NCI-H2081 (cell line): ENCODE measurements at regions not wholly inside any gene's neighbourhood (a gene's known extent, or its start where the extent isn't known, plus 50 kb on each side); places are given as distances from the start of the nearest gene placed in this dataset.

ENCODE experiments used
- DNase-seq, 2 experiments: peaks; one replicate each; lab custom pipeline; 2025; lab: John Stamatoyannopoulos, UW

DNA sequence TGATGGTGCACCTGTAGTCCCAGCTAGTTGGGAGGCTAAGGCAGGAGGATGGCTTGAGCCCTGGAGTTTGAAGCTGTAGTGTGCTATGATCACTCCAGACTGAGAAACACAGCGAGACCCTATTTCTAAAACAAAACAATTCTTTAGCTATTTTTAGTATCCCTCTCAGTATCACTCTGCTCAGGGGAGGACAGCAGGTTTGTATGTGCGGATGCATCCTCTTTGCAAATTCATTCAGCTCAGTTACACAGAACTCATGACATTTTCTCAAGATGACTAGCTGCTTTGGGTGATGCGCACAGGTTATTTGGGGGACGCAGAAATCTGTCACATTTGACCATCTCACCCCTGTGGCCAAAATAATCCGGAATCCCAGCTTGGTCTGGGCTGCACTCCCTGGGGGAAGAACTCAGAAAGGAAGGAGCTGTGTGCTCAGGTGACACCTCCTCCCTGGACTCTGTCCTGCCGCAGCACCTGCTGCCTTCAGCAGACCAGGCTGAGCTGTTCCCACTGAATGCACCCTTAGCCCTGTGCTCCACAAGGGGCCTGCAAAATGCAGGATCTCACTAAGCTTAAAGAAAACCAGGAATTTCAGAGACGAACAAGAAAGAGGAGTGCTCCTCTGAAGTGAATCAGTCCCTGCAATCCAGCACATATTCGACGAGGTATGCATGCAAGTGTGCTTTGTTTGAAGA lies 89.5 kb upstream of the PGBD5 start:
- DNase-seq = no peak

DNA sequence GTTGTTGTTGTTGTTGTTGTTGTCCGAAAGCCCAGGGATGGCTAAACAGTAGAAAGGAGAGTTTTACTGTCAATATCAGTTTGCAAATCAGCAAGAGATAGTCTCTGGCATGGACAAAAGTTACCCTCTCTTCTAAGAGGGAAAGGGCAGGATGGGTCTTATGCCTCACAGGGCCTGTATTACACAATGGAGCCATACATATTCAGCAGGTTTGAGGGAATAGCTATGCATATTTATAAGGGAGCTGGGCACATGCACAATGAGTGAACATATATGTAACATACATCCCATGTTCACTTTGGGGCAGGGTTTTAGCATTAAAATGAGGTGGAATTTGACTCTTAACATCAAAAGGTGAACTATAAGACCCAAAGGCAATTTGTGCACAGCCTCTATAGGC lies 84.4 kb upstream of the PGBD5 start:
- no peak for DNase-seq

DNA sequence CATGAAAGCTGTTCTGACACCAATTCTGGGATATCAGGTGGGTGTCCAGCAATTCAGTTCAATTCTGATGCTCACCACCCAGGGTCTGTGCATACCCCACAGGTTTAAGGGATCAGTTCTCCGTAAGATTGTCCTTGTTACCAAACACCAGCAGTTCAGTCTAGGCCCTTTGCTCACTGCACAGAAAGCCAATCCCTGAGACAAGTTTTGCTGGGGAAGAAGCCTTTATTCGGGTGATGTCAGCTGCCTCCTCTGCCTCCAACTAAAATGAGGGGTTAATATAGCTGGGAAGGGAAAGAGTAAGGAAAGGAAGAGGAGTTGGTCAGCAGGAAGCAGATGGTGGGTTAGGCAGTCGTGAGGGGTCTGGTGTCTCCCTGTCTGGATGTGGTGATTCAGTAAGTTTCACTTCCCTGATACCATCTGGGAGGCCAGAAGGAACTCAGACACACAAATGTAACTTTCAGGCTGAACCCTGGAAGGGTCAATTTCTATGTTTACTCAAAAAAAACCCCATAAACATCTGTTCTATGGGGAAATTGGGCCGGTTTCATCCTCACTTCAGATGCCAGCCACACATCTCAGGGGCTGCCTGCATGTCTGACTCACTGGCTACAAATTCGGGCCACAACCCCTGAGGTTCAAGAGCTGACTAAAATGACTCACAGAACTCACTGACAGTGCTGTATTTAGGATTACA lies 83.3 kb upstream of the PGBD5 start:
- no peak for DNase-seq

DNA sequence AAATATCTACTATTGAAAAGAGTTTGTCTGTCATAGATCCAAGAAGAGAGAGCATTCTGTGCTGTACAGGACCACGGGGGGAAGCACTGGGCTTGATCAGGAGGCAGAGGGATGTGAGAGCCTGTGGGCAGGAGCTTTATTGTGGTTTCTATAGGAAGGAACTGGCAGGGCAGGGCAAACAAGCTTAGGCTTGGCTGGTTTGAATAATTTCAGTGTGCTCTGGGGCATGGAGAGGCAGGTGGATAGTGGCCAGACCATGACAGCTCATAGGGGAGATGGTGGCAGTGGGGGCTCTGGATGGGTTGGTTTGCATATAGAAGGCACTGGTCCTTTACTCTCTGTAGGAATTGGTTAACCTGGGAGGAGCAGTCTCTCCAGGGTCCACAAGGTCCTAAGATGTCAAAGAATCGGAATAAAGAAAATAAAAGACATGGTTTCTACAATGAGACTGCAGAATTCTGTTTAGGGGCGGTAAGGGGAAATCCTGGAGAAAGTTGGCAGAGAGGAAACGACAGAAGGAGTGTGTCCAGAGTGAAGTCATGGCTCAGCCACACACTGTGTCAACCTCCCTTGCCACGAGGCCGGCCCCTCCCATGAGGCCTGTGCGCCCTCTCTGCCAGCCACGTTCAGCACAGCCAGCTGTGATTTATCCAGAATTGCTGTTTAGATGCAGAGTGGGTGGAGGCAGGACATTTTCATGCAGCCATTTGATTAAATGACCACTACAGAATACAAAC lies 81.7 kb upstream of the PGBD5 start:
- DNase-seq = no peak

DNA sequence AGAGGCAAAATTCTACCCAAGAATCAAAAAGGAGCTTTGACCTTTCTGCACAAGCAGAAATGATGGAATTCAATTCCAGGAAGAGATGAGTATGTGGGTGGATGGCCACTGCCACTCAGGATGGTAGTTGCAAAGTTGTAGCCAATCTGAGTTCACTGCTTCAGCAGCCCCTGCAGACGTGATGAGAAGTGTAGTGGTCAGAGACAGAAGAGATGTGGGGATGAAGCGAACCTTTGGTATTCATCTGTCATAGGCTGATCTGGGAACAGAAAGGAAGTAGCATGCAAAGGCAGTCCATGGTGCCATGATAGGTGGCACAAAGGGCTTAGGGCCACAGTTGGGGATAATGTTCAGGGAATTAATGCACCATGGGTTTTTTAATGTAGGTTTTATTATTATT lies 81.1 kb upstream of the PGBD5 start:
- no peak for DNase-seq

DNA sequence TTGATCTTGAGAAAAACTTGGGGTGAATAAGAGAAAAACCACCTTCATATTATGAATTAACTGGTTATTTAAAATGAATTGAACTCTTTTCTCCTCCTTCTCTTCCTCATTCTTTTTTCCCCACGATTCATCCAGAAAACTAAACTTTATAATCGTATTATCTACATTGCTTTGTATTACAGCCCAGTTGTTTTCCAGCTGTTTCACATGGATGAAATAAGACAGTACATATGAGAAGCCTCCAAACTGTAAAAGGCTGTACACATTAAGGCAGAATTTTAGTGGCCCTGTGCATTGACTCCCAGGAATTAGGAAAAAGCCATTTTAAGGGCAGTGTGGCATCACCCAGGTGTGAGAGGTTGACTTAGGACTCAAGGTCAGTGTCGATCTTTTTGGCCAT lies 80.3 kb upstream of the PGBD5 start:
- no peak for DNase-seq

DNA sequence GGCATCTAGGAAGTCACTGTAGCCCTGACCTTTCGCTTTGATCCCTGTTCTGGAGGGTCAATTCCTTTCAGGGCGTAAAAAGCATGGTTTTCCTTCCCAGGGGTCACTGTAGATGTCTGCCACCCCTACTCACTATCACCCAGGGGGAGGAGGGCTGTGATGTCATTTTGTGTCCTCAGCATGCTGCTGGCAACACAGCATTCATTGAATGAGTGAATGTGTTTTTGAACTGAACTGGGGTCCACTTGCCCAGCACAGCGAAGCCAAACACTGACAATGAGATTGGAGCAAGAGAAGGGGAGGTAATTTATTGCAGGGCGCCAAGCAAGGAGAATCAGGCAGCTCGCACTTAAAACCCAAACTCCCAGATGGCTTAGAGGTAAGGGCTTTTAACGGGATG lies 78.2 kb upstream of the PGBD5 start:
- DNase-seq = no peak

DNA sequence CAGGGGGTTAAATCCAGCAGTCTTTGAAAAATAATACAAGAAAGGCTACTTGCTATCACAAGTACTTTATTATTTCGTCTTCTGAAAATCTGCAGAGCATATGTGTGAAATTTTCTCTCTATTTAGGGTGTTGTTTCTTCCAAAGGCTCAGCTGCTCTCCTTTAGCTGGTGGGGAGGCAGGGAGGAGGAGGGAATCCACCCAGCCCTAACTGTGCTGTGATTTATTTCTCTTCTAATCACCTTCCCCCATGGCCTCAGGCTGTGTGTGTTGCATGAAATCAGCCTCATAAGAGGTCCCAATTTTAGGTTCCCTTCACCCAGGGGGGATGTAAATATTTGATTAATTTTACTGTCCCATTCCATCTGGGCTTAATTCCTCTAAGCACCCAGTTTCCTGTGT lies 77.6 kb upstream of the PGBD5 start:
- peak; percentile 40 to 61 for DNase-seq

DNA sequence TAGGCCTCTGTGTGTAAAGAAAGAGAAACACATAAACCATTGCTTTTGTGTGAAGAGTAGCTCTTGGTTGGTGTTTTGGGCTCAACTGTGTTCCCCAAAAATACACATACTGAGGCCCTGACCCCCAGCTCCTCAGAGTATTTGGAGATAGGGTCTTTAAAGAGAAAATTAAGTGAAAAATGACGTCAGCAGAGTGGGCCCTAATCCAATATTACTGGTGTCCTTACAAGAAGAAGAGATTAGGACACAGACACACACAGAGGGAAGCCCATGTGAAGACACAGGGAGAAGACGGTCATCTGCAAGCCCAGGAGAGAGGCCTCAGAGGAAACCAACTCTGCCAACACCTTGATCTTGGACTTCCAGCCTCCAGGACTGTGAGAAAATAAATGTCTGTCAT lies 76.9 kb upstream of the PGBD5 start:
- DNase-seq = no peak

DNA sequence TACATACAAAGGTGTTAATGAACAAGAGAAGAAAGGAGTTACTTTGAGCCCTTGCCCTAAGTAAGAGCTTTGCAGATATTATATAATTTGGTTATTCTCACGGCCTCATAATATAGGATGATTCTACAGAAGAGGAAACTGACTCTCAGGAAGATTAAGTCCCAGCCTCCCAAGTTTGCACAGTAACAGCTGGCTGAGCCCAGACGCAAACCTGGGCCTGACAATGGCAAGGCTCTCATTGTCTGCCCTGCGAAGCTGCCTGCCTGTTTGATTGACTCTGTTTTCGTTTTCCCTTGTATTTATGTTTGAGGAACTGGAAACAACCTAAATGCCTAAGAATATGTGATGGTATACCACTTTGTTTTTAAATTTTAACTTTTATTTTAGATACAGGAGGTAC lies 76.2 kb upstream of the PGBD5 start:
- DNase-seq = no peak

DNA sequence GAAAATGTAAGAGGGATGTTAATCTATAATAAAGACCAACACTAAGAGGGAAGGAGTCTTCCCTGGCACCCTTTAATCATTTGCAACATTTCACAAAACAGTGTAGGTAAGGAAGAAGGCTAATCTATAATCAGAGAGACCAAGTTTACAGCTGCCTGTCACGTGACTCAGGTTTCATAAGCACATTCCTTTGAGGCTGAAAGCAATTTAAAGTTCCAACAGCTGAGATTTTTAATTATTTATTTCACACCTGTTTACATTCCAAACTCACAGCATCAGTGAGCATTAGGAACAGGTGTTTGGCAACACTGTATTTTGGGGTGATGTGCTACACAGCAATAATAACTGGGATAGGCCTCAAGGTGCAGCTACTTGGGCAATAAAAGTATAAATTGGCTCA lies 75.7 kb upstream of the PGBD5 start:
- no peak for DNase-seq

DNA sequence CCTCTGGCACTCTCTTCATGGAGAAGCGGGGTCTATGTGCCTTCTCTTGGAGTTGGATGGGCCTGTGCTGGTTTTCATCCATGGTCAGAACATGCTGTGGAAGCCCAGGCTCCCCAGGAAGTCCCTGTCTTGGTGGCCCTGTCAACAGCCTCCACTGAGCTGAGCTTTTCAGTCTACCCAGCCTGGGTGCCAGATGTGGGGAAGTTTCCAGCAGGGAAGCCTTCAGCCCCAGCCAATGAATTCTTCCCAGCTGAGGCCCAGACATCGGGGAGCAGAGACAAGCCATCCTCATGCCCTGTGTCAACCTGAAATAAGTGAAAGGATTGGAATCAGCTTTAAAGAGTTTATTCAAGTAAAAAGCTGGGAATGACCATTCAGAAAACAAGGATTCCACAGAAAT lies 75.1 kb upstream of the PGBD5 start:
- no peak for DNase-seq

DNA sequence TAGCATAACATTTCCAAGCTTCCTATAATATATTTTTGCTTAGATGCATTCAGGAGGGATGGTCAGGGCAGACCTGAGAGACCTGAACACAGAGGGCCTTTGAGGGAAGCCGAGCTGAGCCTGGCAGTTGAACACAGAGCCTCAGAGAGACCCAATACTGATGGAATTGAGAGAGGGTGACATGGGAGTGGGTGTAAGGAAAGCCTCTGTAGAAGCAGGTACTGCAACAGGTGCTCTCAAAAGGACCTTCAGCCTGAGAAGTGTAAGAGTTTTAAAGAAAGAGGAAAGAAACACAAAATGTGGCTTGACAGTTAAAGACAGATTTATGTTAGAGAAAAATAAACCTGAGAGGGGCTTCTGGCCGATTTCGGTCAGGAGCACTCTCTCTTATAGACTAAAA lies 73.9 kb upstream of the PGBD5 start:
- DNase-seq = no peak

DNA sequence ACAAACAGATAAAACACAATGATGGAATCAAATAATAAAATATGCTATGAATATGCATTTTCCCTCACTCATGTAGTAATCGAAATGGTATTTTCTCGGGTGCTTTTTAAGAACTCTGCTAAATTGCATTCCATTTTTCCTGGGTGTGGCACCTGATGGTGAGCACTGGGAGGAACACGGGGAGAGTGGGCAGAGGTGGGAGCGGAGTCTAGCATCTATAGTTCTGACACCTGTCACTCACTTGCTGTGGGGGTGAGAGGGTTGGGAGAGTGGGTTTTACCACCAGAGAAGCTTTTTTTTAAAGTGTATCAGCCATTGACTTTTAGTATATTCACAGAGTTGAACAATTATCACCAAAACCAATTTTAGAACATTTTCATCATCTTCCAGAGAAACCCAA lies 73.4 kb upstream of the PGBD5 start:
- no peak for DNase-seq

DNA sequence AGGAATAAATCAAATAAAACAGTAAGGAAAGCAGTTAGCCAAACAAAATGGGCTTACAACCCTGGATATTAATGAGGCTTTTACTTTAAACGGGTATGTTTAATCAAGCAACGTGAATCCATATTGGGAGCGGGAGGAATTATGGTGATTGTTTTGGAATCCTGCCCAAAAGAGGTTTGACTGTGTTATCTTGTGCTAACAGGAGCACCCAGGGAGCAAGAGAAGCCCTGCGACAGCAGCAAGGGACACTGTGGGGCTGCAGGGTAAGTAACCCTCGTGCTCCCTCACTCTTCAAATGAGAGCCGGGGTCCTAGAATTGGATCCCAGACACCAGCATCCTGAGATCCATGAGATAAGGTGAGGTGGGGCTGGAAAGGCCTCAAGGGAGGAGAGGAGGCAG lies 72.6 kb upstream of the PGBD5 start:
- DNase-seq = peak; percentile 65 to 89

DNA sequence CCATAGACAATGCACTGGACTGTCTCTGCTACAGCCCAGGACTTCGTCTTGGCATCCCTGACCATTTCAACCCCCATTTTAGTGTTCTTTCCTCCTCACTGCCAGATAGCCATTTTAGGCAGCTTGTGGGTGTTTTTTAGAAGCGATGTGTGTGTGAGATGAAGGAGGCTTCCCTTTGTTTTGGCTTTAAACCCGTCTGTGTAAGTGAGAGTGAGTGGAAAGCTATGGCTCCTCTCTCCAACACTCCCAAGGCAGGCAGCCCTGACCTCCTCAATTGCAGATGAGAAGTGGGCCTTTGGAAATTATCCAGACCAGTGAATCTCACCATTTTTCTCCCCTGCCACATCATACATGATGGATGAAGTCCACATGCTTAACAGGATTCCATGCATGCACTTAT lies 70.3 kb upstream of the PGBD5 start:
- no peak for DNase-seq

DNA sequence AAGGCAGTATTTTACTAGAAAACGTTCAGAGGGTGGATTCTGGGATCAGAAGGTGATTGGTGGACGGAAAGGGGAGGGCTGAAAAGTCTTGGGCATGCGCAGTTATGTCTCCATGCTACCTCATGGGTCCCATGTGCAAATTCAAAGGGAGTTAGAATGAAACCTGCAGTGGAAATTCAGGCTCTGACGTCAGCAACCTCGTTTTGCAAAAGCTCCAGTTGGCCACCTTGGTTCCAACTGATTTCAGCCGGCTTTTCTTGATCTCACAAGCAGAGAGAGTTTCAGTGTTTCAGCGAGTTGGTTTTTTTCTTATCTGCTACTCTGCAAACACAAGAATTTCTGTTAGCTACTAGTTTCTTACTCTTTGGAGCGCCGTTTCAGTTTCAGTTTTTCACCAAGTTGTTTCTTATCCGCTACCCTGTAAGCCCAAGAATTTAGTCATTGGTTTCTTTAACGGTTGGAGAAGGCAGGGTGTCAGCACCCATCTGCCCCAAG lies 69.8 kb upstream of the PGBD5 start:
- no peak for DNase-seq

DNA sequence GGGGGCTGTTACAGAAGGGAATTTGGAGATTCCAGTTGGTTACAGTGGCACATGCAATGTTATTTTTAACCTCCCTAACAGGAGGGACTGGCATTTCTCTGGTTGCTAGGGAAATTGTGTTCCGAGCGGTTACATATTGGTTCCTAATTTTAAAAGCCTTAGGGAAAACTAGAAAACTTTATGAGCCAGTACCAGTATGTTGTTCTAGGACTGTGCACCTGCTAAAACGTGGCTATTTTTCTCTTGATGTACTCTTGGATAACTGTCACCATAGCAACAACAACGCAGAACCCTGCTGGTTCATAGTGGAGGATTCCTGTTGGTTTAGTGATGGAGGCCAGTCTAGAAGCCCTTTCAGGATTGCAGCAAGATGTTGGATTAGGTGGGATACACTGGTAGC lies 68.9 kb upstream of the PGBD5 start:
- no peak for DNase-seq

DNA sequence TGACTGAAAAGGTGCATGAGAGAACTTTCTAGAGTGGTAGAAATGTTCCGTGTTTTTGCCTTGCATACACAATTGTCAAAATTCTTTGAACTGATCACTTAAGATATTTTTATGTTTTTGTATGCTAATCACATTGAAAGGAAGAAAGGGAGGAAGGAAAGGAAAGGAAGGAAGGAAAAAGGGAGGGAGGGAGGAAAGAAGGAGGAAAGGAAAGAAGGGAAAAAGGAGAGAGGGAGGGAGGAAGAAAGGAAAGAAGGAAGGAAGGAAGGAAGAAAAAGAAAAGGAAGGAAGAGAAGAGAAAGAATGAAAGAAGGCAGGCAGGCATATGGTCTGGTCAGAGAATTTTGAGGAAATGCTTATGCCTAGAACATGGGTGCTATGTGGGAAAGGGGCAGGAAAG lies 68.4 kb upstream of the PGBD5 start:
- DNase-seq = no peak

DNA sequence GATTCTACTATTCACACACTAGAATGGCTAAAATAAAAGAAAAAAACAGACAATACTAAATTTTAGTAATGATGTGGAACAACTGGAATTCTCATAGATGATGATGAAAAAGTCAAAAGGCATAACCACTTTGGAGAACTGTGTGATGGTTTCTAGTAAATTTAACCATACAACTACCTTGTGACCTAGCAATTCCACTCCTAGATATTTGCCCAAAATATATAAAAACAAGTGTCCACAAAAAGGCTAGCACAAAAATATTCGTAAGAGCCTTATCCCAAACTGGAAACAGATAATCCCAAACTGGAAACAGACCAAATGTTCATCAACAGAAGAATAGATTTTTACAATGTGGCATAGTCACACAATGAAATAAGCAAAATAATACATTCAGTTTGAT lies 67.9 kb upstream of the PGBD5 start:
- DNase-seq = no peak

DNA sequence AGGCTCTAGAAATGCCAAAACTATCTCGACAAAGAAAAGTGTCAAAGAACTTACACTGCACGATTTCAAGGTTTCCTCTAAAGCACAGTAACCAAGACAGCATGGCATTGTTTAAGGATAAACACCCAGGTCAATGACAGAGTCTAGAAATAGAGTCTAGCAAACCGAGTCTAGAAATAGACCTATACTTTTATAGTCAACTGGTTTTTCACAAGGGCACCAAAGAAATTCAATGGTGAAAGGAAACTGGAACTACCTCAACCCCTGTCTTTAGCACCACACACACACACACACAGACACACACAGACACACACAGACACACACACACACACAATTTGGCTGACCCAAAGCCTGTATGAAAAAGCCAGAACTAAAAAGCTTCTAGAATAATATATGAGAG lies 67.1 kb upstream of the PGBD5 start:
- DNase-seq = no peak

DNA sequence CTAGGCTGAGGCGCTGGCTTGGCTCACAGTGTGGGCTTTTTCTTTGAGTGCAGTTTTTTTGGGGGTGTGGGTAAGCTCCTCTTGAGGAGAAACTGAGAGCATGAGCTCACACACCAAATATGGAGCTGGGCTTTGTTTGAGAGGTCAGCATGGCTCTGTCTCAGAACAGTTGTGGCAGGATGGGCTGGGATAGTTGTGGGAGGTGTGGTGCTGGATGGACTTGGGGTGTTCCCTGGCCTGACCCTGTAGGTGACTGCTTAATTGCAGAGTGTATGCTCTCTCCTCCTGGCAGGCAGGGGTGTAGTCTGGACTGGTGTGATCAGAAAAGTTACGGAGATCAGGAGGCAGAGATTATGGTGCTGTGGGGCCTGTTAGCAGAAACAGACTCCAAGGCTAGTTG lies 64.3 kb upstream of the PGBD5 start:
- no peak for DNase-seq

DNA sequence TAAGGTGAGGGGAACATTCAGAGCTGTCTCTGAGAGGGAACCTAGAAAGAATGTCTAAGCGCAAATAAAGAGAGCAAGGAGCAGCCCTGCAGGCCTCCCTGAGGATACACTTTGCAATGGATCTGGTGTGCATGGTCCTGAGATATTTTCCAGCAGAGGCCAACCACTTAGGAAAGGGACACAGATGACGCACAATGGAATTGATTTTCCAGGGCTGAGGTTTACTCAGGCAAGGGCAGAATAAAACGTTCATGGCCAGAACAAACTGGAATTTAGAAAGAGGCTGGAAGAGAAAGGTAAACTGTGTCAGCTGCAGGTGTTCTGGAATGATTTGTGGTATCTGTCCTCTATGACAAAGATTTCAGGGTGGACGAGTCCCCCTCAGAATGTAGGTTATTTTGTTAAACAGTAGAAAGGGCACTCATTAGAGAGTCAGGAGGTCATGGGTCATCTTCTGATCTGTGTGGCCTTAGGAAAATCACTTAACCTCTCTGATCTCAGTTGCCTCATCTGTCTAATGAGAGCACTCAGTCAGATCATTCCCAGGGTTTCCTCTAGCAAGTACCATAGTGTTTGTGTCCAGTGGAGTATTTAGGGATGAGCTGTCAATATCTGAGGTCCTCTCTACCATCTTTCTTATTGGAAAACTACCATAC lies 61.8 kb upstream of the PGBD5 start:
- no peak for DNase-seq
